Stimulated activated CD8-positive, alpha-beta memory T cell treated with anti-CD3 and anti-CD28 coated beads, Interleukin-12 subunit alpha, Interleukin-12 subunit beta, amount 100 ng/mL, for 1 hour (primary cell): ENCODE measurements at regions not wholly inside any gene's neighbourhood (a gene's known extent, or its start where the extent isn't known, plus 50 kb on each side); places are given as distances from the start of the nearest gene placed in this dataset.
"Not testable (repeated sequence)": the region's sequence is repeated elsewhere in the genome, so short reads cannot be mapped to it uniquely, and the experiment has no call there.

Source experiments
- DNase-seq: peaks from one replicate; pipeline ENCODE4 v3.0.0-alpha.2; 2020; ENCODE audit warnings: low read depth

- DNase-seq, result no peak
Observed at GRCh38 chr10:44745920-44746319, 165.2 kb upstream of the TMEM72 start.

DNA sequence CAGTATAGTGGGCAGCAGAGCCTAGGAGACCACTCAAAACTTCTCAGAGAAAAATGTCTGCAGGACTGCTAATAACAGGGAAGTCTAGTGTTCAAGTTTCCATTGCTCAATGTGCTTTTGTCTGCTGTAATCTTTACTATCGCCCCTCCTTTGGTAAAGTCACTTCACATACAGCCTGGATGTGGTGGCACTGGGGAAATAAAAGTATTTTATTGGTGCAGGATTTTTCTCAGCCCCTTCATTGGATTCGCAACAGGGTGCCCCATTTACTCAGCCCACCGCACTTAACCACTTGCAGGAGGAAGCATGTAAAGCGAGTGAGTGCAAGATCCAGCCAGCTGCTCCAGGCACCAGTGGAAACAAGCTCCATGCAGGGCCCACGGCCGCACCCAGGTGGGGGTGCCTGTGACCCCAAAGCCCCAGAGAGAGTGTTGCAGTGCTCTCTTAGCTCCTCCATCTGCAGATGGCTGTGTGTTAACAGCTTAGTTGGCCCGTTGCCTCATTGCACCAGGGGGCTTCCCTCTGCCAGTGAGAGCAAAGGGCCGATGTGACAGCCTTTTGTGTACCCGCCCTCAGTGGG lies 163.5 kb upstream of the TMEM72 start:
- no peak for DNase-seq

DNA sequence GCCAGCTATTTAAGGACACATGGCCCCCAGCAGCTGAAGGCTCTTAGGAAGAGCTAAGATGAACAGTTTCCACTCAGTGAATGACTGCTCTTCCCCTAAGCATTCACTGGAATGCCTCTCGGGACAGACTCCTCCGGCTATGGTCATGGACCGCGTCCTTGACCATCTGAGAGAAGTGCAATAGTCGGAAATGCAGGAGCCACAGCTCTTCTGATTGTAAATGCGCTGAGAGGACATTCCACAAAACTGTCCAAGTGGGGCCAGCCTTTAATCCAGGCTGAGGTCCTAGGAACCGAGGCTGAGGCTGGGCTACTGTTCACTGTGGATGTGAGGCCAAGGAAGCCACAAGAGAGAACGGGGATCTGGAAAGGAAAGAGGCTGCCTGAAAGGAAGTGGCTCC lies 162.0 kb upstream of the TMEM72 start:
- DNase-seq, result no peak

- DNase-seq, result no peak
Observed at GRCh38 chr10:44752451-44753441, 158.4 kb upstream of the TMEM72 start.

DNA sequence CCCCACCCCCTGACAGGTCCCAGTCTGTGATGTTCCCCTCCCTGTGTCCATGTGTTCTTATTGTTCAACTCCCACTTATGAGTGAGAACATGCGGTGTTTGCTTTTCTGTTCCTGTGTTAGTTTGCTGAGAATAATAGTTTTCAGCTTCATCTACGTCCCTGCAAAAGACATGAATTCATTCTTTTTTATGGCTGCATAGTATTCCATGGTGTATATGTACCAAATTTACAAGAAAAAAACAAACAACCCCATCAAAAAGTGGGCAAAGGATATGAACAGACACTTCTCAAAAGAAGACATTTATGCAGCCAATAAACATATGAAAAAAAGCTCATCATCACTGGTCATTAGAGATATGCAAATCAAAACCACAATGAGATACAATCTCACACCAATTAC lies 156.8 kb upstream of the TMEM72 start:
- not testable (repeated sequence) for DNase-seq

GRCh38 chr10:44755481-44755880 lies 155.7 kb upstream of the TMEM72 start:
- DNase-seq, result no peak

DNA sequence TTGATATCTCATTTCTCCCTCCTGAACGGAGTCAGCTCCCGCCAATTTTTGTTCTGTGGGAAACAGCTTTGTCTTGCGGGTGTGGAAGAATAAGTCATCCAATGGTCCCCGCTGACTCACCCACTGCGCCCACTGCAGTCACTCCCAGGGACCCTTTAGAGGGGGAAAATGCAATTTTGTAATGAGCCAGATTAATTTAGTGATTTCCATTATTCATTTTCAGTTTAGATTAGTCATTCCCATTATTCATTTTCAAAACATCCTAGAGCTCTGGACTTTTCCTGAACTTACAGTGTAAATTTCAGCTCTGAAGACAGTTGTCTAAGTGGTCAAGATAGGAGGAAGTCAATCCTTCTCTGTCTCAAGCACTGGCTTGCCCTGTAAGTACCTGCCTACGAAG lies 154.9 kb upstream of the TMEM72 start:
- no peak for DNase-seq

- no peak for DNase-seq
Observed at GRCh38 chr10:44757551-44758205, 153.5 kb upstream of the TMEM72 start.

GRCh38 chr10:44759122-44759521 lies 152.0 kb upstream of the TMEM72 start:
- DNase-seq, result no peak

- no peak for DNase-seq
Observed at GRCh38 chr10:44760513-44760912, 150.6 kb upstream of the TMEM72 start.

DNA sequence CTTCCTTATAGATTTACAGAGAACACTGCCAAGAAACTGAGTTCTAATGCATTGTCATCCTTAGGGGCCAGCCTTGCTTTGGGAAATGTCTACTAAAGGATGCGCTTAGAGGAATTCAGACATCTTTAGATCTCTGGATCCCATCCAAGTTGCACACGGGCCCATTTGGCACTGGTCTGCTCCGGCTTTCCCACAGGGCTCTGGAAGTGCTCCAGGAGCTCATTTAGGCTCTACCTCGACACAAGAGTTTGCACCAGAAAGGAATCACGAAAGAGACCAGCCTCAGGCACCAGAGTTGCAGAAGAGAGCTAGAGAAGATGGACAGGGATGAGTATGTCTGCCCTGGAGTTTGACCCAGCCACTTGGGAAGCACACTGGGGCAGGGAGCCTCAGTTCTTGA lies 150.1 kb upstream of the TMEM72 start:
- no peak for DNase-seq

DNA sequence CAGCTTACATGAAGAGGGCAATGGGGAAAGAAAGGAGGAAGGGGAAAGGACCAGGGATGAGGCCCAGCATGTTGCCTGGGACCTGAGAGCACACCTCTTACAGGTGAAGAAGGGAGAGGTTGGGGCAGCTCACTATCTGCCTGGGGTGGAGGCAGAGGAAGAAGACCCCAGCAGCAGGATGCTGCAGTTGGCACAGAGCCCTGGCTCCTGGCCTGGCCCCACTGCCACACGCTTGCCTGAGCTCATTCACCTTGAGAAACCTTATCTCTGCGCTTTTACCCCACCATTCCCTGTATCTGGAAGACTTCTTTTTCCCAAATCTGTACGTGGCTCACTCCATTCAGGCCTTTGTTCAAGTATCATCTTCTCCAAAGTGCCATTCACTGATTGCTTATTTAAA lies 147.8 kb upstream of the TMEM72 start:
- DNase-seq, result no peak

DNA sequence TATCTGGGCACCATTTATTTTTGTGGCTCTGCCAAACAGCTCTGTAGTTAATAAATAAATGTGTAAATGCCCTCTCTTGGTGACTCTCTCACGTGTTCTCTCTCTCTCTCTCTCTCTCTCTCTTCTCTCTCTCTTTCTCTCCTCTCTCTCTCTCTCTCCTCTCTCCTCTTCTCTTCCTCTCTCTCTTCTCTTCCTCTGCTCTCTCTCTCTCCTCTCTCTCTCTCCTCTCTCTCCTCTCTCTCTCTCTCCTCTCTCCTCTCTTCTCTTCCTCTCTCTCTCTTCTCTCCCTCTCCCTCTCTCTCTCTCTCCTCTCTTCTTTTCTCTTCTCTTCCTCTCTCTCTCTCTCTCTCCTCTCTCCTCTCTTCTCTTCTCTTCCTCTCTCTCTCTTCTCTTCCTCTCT lies 145.8 kb upstream of the TMEM72 start:
- DNase-seq, result no peak

DNA sequence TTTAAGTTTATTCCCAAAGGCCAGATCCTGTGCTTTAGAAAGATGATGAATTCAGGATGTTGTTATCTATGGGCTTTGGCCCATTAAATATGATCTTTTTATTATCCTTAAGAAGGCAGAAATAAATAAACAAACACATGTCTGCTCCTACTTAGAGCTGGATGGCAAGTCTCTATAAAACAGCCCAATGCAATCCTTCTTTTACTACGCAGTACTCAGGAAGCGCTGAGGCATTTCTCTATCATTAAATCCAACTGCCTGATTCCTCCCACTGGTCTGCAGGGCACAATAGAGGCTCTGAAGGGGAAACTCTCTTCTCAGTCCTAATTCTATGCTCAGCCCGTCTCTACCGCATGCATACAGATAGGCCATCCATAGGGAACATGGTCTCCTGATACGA lies 144.5 kb upstream of the TMEM72 start:
- no peak for DNase-seq

- no peak for DNase-seq
Observed at GRCh38 chr10:44769450-44769849, 141.7 kb upstream of the TMEM72 start.

- no peak for DNase-seq
Observed at GRCh38 chr10:44771233-44771995, 139.7 kb upstream of the TMEM72 start.

GRCh38 chr10:44773565-44773964 lies 137.6 kb upstream of the TMEM72 start:
- DNase-seq, result no peak

GRCh38 chr10:44774676-44775401 lies 136.3 kb upstream of the TMEM72 start:
- DNase-seq, result no peak

DNA sequence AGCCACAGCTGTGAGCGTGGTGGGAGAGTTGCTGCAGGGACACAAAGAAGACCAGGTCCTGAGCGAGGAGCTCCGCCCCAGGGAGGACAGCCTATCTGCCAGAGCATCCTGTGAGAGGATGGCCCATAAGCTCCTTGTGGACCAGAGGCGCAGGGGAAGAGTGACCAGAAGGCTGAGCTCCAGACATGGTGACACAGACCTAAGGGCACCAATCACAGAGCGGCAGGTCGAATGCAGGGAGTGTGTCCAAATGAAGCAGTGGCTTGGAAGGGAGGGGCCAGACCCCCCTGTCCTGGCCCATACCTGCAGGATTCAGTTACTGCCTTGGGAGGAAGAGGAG lies 135.8 kb upstream of the TMEM72 start:
- DNase-seq, result no peak

GRCh38 chr10:44776181-44776580 lies 135.0 kb upstream of the TMEM72 start:
- no peak for DNase-seq

- no peak for DNase-seq
Observed at GRCh38 chr10:44779511-44779910, 131.6 kb upstream of the TMEM72 start.

DNA sequence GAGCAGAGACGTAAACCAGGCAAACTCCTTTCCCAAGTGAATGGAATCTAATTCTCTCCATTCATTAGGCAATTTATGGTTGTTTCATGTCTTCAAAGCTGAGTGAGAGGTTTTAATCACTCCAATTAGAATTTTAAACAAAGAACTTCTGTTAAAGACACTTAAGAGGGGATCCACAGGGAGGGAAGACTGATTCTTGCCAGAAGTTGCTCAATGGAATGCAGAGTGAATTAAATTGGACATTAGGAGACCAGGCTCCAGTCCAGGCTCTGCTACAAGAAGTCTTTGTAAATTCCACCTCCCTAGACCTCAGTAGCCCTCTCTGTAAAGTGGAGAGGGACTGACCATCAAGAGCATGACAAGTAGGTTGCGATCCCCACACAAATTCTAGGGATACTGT lies 130.7 kb upstream of the TMEM72 start:
- no peak for DNase-seq
